Type B pancreatic cell (in vitro differentiated cells): ENCODE measurements at regions not wholly inside any gene's neighbourhood (a gene's known extent, or its start where the extent isn't known, plus 50 kb on each side); places are given as distances from the start of the nearest gene placed in this dataset.

Experiments
- DNase-seq: peaks from one replicate; pipeline ENCODE4 v3.0.0; 2021; ENCODE audit warnings: mixed read lengths; ENCODE audit not compliant: unreplicated experiment; ENCODE audit errors: extremely low spot score
- H3K27ac Mint-ChIP-seq: 2 replicates; pipeline ENCODE4 v1.8.0; 2021; ENCODE audit warnings: mild to moderate bottlenecking, mixed read lengths
- H3K27me3 Mint-ChIP-seq: 2 replicates; pipeline ENCODE4 v1.8.0; 2021; ENCODE audit warnings: mixed read lengths
- H3K36me3 Mint-ChIP-seq: 2 replicates; pipeline ENCODE4 v1.8.0; 2021; ENCODE audit warnings: mixed read lengths
- H3K4me1 Mint-ChIP-seq: one replicate; pipeline ENCODE4 v1.8.0; 2021; ENCODE audit warnings: mixed read lengths; ENCODE audit not compliant: unreplicated experiment
- H3K4me3 Mint-ChIP-seq: 2 replicates; pipeline ENCODE4 v1.8.0; 2021; ENCODE audit warnings: mild to moderate bottlenecking, mixed read lengths
- H3K9me3 Mint-ChIP-seq: 2 replicates; pipeline ENCODE4 v1.8.0; 2021; ENCODE audit warnings: mixed read lengths
- CTCF ChIP-seq: fragments of 200-600 bp; sonication (generic); conservative IDR thresholded peaks from 2 replicates; pipeline ENCODE4 v1.5.0; 2021; ENCODE audit warnings: antibody characterized with exemption, mild to moderate bottlenecking

DNA sequence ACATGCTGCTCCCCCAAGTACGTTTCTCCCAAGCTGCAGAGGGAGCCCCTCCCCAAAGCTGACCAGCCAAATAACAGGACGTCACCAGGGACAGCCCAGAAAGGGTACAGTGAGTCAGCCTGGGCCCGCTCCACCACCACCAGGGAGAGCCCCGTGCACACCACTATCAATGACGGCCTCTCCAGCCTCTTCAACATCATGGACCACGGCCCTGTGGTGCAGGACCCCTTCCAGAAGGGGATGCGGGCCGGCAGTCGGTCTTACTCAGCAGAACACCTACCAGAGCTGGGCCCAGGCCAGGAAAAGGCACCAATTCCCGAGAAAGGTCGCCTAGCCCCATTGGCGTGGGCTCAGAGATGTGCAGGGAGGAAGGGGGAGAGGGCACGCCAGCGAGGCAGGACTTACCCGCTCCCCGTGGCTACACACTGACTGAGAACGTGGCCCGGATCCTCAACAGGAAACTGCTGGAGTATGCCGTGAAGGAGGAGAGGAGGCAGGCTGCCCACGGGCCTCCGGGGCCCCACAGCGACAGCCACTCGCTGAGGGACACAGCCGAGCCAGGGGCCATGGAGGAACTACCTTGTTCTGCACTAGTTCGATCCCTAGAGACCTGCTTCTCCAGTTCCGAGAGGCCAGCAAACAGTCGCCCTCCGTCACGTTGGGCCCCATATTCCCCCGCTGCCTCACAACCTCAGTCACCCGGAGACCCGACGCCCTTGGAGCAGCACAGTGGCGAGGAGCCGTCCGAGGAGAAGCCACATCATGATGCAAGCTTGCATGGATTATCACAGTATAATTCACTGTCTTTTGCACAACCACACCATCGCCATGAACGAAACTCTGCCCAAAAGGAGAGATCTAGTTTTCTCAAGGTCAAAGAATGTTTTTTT is 815.9 kb upstream of the KLHL1 start:
- Mint-ChIP-seq H3K27ac (no peak overlapping the region), H3K4me3 (no peak overlapping the region), H3K27me3 (no peaks in the 10 kb centered on the region), H3K36me3 (no peaks in the 10 kb centered on the region), H3K9me3 (no peaks in the 10 kb centered on the region), H3K4me1 (no peaks in the 10 kb centered on the region)
- no peak for DNase-seq
- no peak for TF ChIP-seq CTCF

GRCh38 chr13:70911286-70911685 is 803.0 kb upstream of the KLHL1 start:
- no peak for DNase-seq
- no peaks in the 10 kb centered on the region for H3K36me3 Mint-ChIP-seq
- no peaks in the 10 kb centered on the region for H3K27me3 Mint-ChIP-seq
- TF ChIP-seq CTCF, result no peak
- no peak overlapping the region for H3K4me3 Mint-ChIP-seq
- no peaks in the 10 kb centered on the region for H3K9me3 Mint-ChIP-seq
- H3K27ac Mint-ChIP-seq, result no peak overlapping the region
- H3K4me1 Mint-ChIP-seq, result no peaks in the 10 kb centered on the region

GRCh38 chr13:70908795-70909194 is 800.5 kb upstream of the KLHL1 start:
- Mint-ChIP-seq H3K4me3 (no peak overlapping the region), H3K4me1 (peaks cover 4% of the 10 kb centered on the region), H3K36me3 (no peaks in the 10 kb centered on the region), H3K27ac (no peak overlapping the region), H3K9me3 (no peaks in the 10 kb centered on the region), H3K27me3 (no peaks in the 10 kb centered on the region)
- no peak for TF ChIP-seq CTCF
- no peak for DNase-seq

- no peak overlapping the region for H3K4me3 Mint-ChIP-seq
- H3K36me3 Mint-ChIP-seq, result no peaks in the 10 kb centered on the region
- no peaks in the 10 kb centered on the region for H3K27me3 Mint-ChIP-seq
- no peak for TF ChIP-seq CTCF
- no peak for DNase-seq
- no peaks in the 10 kb centered on the region for H3K9me3 Mint-ChIP-seq
- H3K4me1 Mint-ChIP-seq, result peaks cover 4% of the 10 kb centered on the region
- no peak overlapping the region for H3K27ac Mint-ChIP-seq
Measured at GRCh38 chr13:70905035-70905434, 796.8 kb upstream of the KLHL1 start.

GRCh38 chr13:70896136-70896535 is 787.9 kb upstream of the KLHL1 start:
- TF ChIP-seq CTCF, result no peak
- Mint-ChIP-seq H3K27ac (no peak overlapping the region), H3K4me1 (no peaks in the 10 kb centered on the region), H3K36me3 (no peaks in the 10 kb centered on the region), H3K9me3 (no peaks in the 10 kb centered on the region), H3K27me3 (no peaks in the 10 kb centered on the region), H3K4me3 (no peak overlapping the region)
- DNase-seq, result no peak
